DND-41 (cell line): ENCODE measurements at regions not wholly inside any gene's neighbourhood (a gene's known extent, or its start where the extent isn't known, plus 50 kb on each side); places are given as distances from the start of the nearest gene placed in this dataset.

Experiments
- EZH2 ChIP-seq: IDR thresholded peaks from 3 replicates; pipeline ENCODE4 v1.6.1; 2012; ENCODE audit warnings: borderline replicate concordance, low read depth, mild to moderate bottlenecking, moderate library complexity, low read length, inconsistent platforms; ENCODE audit not compliant: severe bottlenecking
- TF ChIP-seq, protein P1 (sequence below): IDR thresholded peaks from 2 replicates; pipeline ENCODE4 v1.5.1; 2012; ENCODE audit warnings: borderline replicate concordance, low read length, moderate library complexity, mild to moderate bottlenecking; ENCODE audit not compliant: poor library complexity, severe bottlenecking; ENCODE audit errors: extremely low read depth

DNA sequence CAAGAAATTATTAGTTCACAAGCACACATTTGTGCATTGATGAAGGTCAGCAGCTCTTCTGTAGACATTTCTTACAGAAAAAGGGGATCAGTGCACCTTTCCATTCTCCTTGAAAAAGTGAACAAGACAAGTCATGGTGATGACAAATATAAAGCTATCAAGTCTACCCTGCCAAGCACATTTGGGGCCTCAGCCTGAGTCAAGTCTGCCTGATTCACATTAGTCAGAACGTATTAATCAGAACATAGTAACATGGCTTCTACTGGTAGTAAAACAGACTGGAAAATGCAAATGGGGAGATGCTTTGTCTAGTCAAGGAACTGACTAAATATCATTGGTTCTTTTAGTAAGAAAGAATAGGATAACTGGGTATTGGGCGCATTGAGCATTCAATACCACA, 2305.1 kb downstream of the PCDH7 start:
- TF ChIP-seq, protein P1, sequence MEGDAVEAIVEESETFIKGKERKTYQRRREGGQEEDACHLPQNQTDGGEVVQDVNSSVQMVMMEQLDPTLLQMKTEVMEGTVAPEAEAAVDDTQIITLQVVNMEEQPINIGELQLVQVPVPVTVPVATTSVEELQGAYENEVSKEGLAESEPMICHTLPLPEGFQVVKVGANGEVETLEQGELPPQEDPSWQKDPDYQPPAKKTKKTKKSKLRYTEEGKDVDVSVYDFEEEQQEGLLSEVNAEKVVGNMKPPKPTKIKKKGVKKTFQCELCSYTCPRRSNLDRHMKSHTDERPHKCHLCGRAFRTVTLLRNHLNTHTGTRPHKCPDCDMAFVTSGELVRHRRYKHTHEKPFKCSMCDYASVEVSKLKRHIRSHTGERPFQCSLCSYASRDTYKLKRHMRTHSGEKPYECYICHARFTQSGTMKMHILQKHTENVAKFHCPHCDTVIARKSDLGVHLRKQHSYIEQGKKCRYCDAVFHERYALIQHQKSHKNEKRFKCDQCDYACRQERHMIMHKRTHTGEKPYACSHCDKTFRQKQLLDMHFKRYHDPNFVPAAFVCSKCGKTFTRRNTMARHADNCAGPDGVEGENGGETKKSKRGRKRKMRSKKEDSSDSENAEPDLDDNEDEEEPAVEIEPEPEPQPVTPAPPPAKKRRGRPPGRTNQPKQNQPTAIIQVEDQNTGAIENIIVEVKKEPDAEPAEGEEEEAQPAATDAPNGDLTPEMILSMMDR = no peak
- TF ChIP-seq EZH2 = no peak
